CD1c-positive myeloid dendritic cell (primary cell): ENCODE measurements at regions not wholly inside any gene's neighbourhood (a gene's known extent, or its start where the extent isn't known, plus 50 kb on each side); places are given as distances from the start of the nearest gene placed in this dataset.

Experiments used
- DNase-seq: peaks from one replicate; pipeline ENCODE4 v3.0.0-alpha.2; 2016; ENCODE audit errors: extremely low spot score

GRCh38 chrX:5829469-5829868 lies 399.2 kb downstream of the NLGN4X start:
- no peak for DNase-seq

DNA sequence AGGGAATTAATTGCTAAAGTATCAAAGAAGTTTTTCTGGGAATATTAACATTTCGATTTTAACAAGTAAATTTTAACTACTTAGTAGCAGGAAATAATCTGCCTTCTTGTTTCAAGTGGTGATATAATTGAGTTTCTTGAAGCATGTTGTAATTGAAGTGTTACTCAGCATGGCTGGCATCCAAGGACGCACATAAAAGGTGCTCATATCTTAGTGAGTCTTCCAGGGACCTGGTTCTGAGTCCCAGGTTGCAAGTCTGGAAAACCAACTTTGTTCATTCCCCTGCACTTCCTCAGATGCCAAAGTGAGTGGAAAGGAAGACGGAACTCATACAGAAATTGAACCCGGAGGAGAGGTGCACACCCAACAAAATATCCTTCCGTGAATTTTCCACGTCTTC lies 399.6 kb downstream of the NLGN4X start:
- DNase-seq: no peak

DNA sequence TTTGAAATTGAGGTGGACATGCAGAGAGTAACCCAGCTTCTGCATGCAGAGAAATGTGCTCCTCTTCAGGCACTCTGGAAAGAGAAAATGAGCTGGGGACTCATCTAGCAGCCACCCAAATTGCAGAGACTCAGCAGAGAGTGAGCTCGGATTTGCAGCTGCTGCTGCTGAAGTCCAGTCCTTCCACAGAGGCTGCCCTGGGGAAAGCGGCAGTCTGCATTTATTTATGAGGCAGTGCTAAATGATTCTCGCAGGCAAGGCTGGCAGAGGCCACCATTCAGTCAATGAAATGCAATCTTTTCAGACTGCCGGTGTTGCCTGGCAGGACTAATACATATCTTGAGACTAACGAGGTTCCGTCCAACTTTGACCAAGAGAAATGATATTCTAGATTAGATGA lies 404.8 kb downstream of the NLGN4X start:
- DNase-seq: no peak

DNA sequence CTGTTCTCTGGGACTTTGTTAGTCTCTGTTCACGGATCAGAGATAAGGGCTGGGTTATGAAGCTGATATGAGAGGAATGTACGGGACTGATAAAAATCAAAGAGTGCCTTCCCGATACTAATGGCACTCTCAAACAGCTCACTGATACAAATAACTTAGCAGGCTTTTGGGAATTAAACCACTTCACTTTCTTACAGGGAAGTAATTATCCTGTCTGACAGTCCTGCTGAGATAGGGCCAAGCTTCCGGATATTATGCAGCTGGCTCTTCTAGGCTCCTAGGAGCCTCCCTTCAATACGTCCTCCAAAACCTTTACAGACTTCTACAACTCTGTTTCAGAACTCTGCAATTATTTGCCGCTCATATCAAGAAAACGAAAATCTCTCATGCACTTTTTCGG lies 418.0 kb downstream of the NLGN4X start:
- DNase-seq: no peak

- no peak for DNase-seq
Measured at GRCh38 chrX:5807181-5807580, 421.5 kb downstream of the NLGN4X start.

DNA sequence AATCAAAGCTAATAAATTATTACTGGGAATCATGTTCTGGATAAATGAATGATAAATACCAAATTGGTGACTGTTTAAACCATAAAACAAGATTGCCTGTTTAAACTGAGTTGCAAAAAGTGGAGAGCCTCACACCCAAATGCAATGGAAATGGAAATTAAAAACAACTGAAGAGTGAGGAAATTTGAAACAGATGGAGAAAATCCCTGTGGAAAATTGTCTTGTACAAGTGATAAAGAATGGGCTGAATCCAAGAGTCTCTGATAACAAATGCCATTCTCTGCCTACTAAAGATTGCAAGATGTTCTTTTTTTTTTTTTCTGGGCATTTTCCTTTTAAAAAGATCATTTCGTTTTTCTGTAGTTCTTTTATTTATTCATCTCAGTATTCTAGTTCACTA lies 426.3 kb downstream of the NLGN4X start:
- DNase-seq: no peak

DNA sequence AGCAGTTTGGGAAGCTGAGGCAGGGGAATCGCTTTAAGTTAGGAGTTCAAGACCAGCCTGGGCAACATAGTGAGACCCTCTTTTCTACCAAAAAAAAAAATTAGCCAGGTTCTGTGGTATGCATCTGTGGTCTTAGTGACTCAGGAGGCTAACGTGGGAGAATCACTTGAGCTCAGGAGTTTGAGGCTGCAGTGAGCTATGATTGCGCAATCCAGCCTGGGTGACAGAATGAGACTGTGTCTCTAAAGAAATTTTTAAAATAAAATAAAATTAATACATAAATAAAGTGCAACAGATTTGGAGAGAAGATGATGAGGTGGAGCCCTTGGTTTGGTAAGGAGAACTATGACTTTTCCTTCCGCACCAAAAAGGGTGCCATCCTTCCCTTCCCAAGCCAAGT lies 436.9 kb downstream of the NLGN4X start:
- DNase-seq: no peak

DNA sequence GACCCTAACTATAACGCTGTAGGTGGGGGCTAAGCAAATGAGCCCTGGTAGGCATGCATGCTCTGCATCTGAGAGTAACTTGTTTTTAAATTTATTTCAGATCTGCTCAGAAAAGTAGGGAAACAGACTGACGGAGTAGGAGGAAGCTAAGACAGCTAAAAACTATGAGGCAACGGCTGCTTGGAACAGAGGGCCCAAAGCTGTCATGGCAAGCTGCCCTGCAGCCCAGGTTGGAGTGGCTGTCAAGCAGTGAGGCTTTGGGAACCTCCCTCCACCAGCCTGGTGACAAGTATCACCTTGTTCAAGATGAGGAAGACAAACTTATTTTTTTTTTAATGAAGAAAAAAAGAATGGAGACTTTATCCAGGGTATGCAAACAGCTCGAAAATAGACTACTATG lies 439.8 kb downstream of the NLGN4X start:
- DNase-seq: no peak

GRCh38 chrX:5780821-5781220 lies 447.8 kb downstream of the NLGN4X start:
- DNase-seq: no peak

GRCh38 chrX:5775846-5776430 lies 452.7 kb downstream of the NLGN4X start:
- DNase-seq: peak; percentile 18

DNA sequence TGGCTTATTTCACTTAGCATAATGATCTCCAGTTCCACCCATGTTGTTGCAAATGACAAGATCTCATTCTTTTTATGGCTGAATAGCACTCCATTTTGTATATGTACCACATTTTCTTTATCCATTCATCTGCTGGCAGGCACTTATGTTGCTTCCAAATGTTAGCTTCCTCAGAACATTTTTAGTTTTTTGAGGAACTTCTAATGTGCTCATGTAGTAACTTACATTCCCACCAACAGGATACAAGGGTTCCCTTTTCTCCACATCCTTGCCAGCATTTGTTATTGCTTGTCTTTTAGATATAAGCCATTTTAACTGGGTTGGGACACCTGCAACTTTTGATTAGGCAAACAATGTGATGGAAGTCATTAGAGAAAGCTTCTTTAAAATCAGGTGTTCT lies 454.2 kb downstream of the NLGN4X start:
- no peak for DNase-seq

GRCh38 chrX:5771441-5771840 lies 457.2 kb downstream of the NLGN4X start:
- DNase-seq: peak; percentile 1

- no peak for DNase-seq
Measured at GRCh38 chrX:5756616-5757015, 472.1 kb downstream of the NLGN4X start.

DNA sequence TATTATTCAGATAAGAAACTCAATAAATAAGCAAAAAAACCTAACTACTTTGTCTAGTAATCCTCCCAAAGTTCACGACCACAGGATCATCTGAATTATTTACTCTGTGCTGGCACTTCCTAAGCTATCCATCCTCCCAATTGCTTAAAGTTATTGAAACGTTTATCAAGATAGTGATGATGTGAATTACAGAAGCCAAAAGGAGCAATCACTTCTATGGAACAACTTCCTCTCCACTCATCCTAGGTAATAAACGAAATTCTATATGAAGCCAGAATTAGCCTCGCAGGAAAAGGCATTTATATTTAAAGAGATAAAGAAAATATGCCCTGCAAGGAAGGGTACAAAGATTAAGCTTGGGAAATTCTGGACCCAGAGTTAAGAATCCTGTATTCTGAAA lies 475.4 kb downstream of the NLGN4X start:
- no peak for DNase-seq

GRCh38 chrX:5752831-5753230 lies 475.8 kb downstream of the NLGN4X start:
- no peak for DNase-seq

DNA sequence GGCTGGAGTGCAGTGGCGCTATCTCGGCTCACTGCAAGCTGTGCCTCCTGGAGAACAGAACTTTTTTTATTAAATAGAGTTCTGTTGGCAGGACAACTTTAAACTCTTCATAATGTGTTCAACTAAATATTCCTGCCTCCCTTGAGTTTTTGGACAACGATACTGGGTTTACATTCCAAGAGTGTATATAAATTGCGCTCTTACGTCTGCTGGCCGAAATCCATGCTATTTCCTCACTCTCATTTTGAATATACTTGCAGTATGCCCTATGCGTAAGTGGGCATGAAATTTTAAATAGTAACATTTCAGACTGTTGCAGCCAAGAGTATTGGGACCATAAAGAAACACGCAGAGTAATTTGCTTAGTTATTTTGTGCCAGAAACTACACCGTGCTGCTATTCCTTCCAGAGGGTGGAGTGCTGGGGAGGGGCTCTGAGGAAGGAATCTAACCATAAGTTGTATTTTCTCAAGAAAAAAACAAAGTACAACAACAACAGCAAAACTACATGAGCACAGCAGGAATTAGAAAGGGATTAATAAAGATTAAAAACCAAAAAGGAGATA lies 480.0 kb downstream of the NLGN4X start:
- DNase-seq: no peak

DNA sequence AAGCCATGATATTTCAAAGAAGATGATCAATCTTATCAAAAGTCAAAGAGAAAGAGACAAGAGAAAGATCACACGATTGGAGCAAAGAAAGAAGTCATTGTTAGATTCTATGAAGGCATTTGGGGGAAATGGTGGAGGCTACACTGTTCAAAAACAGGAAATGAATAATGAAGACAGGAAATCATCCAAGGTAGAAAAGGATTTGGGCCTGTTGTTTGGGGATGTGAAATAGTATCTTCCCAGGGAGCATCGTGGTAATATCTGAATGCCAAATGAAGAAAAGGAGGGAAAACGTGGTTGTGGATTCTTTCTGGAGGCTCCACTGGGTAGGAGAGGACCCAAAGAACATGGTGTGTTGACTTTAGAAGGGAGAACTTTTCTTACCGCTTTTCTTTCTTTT lies 482.4 kb downstream of the NLGN4X start:
- no peak for DNase-seq

DNA sequence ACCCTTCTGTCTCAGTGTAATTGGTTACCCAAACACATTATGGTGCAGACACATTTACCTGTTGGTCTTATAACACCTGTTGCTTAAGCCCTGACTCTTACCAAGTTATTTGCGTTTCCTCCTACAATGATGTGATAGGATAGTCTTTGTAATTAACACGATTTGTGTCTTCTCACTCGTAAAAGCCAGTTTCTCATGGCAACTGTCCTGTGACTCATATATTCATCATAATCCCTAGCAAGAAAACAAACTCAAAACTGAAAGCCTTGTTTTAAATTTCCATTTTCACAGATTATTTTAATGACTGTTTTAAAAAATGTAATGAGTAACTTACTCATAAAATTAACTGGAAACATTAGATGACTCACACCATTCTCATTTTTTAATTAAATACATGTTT lies 495.2 kb downstream of the NLGN4X start:
- DNase-seq: no peak

DNA sequence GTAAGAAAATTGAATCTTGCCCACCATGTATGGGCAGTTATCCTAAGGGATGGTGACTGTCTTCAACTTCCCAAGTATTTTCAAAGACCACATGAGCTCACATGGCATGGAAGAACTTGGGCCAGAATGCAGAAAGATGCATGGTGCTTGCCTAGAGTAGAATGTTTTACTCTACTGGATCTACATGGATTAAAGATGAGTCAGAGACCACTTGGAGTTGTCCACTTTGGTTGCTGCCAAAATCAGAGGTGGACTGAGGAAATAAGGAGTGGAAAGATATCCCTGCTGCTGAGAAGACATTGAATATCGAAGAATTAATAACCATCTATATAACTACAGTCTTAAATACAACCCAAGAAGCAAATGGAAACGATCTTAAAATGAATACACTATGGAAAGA lies 498.1 kb downstream of the NLGN4X start:
- DNase-seq: no peak

GRCh38 chrX:5726224-5726623 lies 502.4 kb downstream of the NLGN4X start:
- DNase-seq: peak; percentile 63

- no peak for DNase-seq
Measured at GRCh38 chrX:5724123-5724522, 504.5 kb downstream of the NLGN4X start.

DNA sequence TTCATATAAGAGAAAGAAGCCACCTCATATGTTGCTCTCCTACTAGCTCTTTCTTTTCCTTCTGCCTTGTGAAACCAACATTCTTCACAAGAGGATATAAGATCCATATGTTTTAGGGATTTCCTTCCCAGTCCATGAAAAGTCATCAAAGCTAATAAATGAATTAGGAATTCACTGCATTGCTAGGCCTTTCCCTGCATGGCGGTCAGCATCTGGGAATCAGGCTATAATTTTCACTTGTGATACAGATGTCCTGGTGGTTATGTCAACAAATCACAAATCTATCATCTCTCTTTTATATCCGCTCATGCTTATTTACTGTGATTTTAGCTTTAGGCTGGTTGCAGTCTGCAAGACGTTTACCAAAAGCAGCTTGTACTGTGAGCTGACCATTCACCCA lies 510.0 kb downstream of the NLGN4X start:
- no peak for DNase-seq

DNA sequence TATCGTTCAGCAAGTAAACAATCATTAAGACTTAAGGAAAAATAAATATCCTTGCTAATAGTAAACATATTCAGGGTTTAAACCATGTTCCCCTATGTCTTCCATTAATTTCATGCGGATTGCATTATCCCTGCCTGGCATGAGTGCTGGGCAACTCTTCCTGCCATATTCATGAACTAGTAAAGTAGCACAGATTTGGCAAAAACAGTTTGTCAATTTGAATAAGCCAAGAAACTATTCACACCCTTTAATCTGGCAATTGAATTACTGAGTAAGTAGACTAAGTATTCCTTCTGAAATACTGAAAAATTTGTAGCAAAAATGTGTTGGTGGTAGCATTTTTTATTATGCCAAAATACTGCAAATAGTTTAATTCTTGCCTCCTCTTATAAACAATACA lies 512.0 kb downstream of the NLGN4X start:
- no peak for DNase-seq

- no peak for DNase-seq
Measured at GRCh38 chrX:5708251-5708650, 520.4 kb downstream of the NLGN4X start.
